GM23338 (cell line): ENCODE measurements at regions not wholly inside any gene's neighbourhood (a gene's known extent, or its start where the extent isn't known, plus 50 kb on each side); places are given as distances from the start of the nearest gene placed in this dataset.

Experiments
- CREB1 ChIP-seq: fragments of 250-450 bp; sonication (Bioruptor Pico); IDR thresholded peaks from 2 replicates; pipeline ENCODE4 v1.5.0; 2020; ENCODE audit warnings: low read depth, mild to moderate bottlenecking, moderate library complexity
- EZH2 ChIP-seq: fragments of 200-600 bp; sonication (generic); IDR thresholded peaks from one replicate; pipeline ENCODE4 v1.8.0; 2017; ENCODE audit warnings: antibody characterized with exemption, mild to moderate bottlenecking, low read depth; ENCODE audit not compliant: unreplicated experiment
- JUNB ChIP-seq: IDR thresholded peaks from one replicate; pipeline ENCODE4 v1.6.1; 2016; ENCODE audit warnings: antibody characterized with exemption; ENCODE audit not compliant: unreplicated experiment
- POLR2AphosphoS5 ChIP-seq: IDR thresholded peaks from 2 replicates; pipeline ENCODE4 v1.6.1; 2016; ENCODE audit warnings: antibody characterized with exemption, low read depth
- TF ChIP-seq, protein P1 (sequence below), 2 experiments: fragments of 200-600 bp in 1 of 2; sonication (generic) in 1 of 2; conservative IDR thresholded peaks; 2 replicates each; pipeline versions ENCODE4 v1.5.1 to v1.6.1; 2016 to 2017; ENCODE audit warnings: antibody characterized with exemption in 2 of 2, low read depth in 2 of 2, mild to moderate bottlenecking in 2 of 2, moderate library complexity in 1 of 2
- TF ChIP-seq, protein P2 (sequence below): IDR thresholded peaks from one replicate; pipeline ENCODE4 v1.6.1; 2018; ENCODE audit warnings: antibody characterized with exemption; ENCODE audit not compliant: unreplicated experiment

DNA sequence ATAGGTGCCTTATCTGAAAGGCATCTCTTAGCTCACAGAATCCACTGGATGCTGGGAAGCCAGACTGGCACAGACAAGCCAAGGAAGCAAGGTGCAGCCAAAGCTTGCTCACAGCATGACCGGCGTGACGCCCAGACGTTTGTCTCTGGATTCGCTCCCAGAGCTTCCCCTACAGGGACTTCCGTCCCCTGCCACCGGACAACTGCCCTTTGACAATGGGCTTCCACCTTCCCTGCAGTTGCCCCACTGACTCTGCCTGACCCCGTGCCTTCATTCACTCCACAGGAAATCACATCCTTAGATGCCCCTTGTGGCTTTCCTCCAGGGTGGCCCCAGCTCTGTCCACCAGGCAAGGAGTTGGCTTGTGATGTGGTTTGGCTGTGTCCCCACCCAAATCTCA is 94.8 kb upstream of the CDH4 start:
- TF ChIP-seq, protein P1, sequence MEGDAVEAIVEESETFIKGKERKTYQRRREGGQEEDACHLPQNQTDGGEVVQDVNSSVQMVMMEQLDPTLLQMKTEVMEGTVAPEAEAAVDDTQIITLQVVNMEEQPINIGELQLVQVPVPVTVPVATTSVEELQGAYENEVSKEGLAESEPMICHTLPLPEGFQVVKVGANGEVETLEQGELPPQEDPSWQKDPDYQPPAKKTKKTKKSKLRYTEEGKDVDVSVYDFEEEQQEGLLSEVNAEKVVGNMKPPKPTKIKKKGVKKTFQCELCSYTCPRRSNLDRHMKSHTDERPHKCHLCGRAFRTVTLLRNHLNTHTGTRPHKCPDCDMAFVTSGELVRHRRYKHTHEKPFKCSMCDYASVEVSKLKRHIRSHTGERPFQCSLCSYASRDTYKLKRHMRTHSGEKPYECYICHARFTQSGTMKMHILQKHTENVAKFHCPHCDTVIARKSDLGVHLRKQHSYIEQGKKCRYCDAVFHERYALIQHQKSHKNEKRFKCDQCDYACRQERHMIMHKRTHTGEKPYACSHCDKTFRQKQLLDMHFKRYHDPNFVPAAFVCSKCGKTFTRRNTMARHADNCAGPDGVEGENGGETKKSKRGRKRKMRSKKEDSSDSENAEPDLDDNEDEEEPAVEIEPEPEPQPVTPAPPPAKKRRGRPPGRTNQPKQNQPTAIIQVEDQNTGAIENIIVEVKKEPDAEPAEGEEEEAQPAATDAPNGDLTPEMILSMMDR (conservative IDR thresholded peaks at IDR 0.05; ENCODE audit: low read depth in 2 of 2), result no peak
- TF ChIP-seq, protein P2, sequence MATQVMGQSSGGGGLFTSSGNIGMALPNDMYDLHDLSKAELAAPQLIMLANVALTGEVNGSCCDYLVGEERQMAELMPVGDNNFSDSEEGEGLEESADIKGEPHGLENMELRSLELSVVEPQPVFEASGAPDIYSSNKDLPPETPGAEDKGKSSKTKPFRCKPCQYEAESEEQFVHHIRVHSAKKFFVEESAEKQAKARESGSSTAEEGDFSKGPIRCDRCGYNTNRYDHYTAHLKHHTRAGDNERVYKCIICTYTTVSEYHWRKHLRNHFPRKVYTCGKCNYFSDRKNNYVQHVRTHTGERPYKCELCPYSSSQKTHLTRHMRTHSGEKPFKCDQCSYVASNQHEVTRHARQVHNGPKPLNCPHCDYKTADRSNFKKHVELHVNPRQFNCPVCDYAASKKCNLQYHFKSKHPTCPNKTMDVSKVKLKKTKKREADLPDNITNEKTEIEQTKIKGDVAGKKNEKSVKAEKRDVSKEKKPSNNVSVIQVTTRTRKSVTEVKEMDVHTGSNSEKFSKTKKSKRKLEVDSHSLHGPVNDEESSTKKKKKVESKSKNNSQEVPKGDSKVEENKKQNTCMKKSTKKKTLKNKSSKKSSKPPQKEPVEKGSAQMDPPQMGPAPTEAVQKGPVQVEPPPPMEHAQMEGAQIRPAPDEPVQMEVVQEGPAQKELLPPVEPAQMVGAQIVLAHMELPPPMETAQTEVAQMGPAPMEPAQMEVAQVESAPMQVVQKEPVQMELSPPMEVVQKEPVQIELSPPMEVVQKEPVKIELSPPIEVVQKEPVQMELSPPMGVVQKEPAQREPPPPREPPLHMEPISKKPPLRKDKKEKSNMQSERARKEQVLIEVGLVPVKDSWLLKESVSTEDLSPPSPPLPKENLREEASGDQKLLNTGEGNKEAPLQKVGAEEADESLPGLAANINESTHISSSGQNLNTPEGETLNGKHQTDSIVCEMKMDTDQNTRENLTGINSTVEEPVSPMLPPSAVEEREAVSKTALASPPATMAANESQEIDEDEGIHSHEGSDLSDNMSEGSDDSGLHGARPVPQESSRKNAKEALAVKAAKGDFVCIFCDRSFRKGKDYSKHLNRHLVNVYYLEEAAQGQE, result no peak
- no peak for TF ChIP-seq POLR2AphosphoS5
- no peak for TF ChIP-seq JUNB
- no peak for TF ChIP-seq EZH2
- TF ChIP-seq CREB1 (CRISPR knock-in tag), result no peak
